GM19099 (cell line): ENCODE measurements at regions not wholly inside any gene's neighbourhood (a gene's known extent, or its start where the extent isn't known, plus 50 kb on each side); places are given as distances from the start of the nearest gene placed in this dataset.

Source experiments
- POLR2A ChIP-seq: IDR thresholded peaks from 3 replicates; pipeline ENCODE4 v1.6.1; 2011; ENCODE audit warnings: low read depth; ENCODE audit not compliant: insufficient read length; ENCODE audit errors: extremely low read depth

DNA sequence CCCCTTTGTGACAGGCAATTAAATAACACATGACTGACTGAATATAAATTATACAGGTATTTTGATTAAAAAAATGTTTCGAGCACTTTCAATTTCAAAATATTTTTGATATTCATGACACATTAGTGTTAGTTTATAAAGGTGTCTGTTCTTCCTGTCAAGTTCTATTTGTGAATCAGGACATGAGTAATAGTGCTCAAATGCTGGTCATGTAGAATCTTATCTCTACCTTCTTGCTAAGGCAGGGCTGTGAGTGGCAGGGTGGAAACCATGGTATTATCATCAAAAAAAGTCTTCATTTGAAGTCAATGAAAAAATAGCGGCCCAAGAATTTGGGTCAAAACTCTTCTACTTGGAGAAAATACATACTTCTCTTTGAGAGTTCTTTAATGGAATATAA, 250.2 kb downstream of the DACT1 start:
- TF ChIP-seq POLR2A: no peak

DNA sequence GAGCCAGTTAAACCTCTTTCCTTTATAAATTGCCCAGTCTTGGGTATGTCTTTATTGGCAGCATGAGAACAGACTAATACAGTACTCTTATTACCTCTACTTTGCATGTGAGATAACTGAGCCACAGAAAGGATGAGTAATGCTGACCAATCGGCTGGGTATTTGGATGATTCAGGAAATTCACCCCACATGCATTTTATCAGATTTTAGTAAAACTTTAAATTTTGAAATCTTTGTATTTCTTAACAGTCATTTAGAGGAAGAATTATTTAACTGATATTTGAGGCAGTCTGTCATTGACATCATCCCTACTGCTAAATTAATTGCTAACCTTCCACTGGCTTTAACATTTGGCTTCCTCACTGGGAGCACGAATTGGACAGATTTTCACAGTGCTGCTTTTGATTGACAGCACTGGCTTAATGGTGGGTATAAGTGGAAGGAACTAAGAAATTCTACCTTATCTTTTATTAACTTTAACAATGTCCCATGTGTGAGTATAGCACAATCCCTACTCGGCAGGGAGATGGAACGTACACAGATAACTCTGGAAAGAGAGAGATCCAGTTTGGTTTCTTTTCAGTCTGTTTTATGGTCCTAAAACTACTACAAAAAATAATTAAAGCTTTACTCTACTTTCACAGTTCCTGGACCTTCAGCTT, 261.0 kb downstream of the DACT1 start:
- no peak for TF ChIP-seq POLR2A

DNA sequence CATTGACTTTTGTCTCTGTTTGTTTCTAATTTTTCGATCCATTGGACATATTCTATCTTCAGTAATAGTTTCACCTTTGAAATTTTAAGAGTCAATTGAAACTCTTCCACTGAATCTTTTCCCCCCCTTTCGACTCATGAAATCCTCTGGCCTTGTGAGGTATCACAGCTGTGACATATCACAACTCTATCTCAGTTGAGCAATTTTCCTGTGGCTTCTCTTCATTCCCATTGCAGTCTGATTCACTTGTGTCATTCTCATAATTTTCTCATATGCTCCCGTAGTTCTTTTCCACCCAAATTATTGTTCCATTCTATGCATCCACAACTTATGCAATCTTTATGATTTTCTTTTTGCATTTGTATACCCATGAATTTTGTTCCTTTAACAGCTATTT, 261.6 kb downstream of the DACT1 start:
- no peak for TF ChIP-seq POLR2A

DNA sequence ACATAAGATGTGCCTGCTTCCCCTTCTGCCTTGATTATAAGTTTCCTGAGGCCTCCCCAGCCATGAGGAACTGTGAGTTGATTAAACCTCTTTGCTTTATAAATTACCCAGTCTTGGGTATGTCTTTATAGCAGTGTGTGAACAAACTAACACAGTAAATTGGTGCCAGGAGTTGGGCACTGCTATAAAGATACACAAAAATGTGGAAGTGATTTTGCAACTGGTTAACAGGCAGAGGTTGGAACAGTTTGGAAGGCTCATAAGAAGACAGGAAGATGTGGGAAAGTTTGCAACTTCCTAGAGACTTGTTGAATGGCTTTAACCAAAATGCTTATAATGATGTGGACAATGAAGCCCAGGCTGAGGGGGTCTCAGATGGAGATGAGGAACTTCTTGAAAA, 264.1 kb downstream of the DACT1 start:
- no peak for TF ChIP-seq POLR2A

DNA sequence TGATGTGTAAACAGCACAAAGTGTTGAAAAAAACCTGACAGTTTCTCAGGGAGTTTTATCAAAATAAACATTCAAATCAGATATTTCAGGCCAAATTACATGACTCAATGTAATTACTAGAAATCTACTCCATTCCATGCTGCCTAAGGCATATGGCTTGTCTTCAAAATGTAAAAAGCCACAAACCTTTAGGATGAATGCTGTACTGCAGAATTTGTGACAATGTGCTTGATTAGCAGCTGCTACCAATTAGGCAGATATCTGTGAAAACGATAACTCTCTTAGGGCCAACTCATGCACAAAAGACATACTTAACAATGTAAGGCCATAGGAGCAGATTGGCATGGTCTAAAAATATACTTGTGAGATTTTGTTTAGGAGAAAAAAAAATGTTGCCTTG, 267.0 kb downstream of the DACT1 start:
- TF ChIP-seq POLR2A: no peak

DNA sequence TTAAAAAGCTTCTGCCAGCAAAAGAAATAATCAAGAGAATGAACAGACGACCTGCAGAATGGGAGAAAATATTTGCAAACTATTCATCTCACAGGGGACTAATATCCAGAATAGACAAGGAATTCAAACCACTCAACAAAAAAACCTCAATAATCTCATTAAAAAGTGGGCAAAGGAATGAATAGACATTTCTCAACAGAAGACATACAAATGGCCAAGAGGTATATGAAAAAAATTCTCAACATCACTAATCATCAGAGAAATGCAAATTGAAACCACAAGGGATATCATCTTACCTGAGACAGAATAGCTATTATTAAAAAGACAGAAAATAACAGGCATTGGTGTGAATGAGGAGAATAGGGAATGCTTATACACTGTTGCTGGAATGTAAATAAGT, 270.0 kb downstream of the DACT1 start:
- TF ChIP-seq POLR2A: no peak

DNA sequence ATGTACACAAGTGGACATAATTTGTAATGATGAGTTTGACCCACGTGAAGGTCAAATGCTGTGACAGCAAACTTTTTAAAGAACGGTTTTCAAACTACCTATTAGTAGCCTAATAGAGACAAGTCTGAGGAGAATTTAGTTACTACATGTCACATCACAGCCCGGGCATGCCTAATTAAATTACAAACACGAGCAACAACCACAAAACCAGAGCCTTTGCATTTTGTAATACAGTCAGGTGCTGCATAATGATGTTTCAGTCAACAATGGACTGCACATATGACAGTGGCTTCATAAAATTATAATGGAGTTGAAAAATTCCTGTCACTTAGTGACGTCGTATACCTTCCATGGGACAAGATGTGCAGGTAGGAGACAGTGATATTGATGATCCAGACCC, 274.5 kb downstream of the DACT1 start:
- no peak for TF ChIP-seq POLR2A

DNA sequence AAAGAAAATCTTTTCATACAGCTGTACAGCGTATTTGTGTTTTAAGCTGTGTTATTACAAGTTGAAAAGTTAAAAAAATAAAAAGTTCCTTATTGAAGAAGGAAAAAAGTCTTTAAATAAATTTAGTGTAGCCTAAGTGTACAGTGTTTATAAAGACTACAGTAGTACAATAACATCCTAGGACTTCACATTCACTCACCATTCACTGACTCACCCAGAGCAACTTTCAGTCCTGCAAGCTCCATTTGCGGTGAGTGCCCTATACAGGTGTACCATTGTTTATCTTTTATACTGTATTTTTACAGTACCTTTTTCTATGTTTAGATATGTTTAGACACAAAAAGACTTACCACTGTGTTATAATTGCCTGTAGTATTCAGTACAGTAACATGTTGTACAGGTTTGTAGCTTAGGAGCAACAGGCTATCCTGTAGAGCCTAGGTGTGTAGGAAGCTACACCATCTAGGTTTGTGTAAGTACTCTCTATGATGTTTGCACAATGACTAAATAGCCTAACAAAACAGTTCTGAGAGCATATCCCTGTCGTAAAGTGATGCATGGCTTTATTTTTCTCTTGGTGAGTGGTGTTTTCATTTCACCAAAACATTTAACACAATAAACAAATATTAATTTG, 275.2 kb downstream of the DACT1 start:
- no peak for TF ChIP-seq POLR2A

DNA sequence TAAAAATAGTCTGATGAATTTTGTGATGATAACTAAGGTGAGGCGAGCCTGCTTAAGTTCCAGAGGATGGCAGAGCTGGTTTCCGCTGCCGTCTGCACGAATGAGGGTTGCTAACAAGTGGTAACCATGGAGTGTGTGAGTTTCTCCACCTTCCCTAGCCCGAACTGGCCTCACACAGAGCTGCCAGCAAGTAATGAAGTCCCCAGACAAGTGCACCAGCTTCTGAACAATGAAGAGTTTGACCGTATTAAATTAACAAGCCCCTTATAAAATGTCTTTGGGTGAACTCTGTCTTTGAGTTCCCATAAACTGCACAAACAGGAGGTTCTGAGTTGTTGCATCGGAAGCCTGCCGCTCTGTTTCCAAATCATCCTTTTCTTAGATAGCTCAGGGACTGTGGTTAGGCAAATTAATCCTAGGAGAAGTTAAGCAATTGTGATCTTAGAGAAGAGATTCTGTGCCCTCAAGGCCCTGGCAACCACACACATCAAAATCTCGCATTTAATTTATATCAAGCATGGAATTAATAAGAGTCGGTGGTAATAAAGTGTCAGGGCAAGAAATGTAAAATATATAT, 274.1 kb upstream of the DAAM1 start:
- TF ChIP-seq POLR2A: no peak

DNA sequence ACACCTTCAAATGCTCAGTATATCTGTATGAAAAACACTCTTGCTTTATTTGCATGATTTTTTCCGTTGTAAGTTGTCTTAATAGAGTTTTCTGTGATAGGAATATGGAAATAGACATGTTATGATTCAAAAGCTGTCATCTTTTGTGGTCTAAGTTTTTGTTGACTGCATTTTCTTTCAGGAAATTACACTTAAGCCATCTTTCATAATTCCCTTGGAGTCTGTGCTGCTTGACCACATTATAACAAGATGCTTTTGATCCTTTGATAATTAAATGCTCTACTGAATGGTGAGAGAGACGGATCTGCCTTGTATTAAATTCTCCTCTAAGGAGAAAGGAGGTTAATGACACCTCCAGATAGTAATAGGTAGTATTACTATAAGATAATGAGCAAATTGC, 272.8 kb upstream of the DAAM1 start:
- no peak for TF ChIP-seq POLR2A

DNA sequence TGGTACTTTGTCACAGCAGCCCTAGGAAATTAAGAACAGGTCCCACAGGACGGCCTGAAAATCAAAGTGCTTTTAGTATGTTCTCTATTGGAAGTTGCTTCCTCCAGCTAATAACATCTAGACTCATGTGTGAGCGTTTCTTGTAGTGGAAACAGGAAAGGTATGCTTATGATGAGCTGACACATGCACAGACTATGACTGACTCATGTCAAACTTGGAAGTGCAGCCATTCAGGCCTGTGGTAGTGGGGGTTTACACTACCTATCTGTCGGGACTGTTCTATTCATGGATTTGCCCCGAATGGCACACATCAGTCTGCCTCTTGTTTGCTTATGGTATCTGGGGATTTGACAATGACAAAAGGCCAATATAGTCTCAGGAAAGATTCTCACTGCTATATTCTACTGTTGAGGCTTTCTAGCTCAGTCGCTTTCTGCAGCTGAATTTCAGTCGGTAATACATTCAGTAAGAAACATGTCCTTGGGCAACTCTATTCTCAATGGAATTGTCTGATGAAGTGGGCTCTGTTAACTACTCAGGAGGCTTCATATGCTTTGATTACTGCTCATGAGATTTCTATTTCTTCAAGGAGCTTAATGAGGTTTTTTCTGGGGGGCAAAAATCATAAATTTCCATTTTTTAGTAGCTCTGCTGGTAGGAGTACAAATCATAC, 270.3 kb upstream of the DAAM1 start:
- no peak for TF ChIP-seq POLR2A

DNA sequence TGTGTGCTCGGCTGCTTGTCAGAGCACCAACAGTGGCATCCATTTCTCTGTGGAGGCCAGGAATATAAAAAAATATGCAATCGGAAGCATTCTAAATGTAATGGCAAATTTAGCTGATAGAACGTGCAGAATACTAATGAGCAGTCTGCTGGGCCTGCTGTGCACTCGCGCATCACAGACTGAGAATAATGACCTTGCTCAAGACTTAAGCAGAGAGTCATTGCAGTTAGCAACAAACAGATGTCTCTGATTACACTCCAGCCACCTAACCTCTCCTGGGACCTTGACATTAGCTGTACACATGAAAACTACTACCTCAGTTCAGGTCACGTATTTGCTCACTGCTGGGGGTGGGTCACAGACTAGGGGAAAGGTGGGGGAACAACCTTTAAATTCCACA, 269.2 kb upstream of the DAAM1 start:
- TF ChIP-seq POLR2A: no peak

DNA sequence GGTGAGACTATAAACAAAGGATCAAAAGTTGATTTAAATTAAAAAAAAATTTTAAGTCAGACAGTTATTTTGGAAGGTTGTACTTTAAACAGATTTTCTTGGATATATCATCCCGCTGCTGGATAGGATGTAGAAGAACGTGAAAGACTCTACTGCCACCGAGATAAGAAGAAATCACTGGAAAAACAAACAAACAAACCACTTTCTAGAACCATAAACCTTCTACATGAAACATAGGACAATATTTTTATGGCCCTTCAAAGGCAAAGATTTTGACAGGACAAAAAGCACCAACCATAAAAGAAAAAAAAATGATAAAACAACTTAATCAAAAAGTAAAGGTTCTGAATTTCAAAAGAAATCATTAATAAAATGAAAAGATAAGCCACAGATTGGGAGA, 268.2 kb upstream of the DAAM1 start:
- TF ChIP-seq POLR2A: no peak

DNA sequence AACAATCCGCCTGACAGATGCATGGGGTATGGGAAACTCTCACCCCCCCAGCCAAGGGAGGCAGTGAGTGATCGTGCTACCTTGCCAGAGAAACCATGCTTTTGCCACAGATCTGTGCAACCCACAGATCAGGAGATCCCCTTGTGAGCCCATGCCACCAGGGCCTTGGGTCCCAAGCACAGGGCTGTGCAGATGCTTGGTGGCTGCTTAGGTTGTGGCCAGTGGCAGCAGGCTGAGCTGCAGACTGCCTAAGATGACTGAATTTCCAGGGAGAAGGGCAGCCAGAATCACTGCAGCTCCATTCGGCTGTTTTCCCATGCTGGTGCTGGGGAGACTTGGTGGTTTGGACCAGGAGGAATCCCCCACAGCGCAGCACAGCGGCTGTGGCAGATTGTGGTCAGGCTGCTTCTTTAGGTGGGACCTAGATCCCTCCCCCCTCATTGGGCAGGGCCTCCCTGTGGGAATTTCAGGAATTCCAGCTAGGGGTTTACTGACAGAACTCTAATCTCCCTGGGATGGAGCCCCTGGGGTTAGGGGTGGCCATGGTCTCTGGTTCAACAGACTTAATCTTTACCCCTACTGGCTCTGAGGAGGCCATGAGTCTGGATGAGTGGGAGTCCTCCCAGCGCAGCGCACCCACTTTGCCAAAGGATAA, 264.6 kb upstream of the DAAM1 start:
- no peak for TF ChIP-seq POLR2A

DNA sequence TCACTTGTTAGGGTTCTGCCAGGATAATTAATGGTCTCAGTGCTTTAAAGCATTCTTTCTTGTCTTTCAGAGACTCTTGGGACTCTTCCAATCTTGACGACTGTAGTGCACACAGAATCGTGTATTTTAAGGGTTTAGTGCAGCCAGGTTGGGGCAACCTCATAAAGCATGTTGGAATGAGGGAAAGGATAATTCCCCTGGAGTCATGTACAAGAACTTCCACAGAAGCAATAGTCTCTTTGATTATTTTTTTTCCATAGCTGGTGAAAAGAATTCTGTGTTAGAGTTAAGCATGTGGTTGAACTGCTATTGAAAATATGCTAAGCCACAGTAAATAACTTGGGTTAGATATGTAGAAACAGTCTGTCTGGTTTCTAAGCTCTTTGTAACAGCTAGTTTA, 246.8 kb upstream of the DAAM1 start:
- no peak for TF ChIP-seq POLR2A
